Stimulated activated CD8-positive, alpha-beta memory T cell treated with anti-CD3 and anti-CD28 coated beads, Interleukin-4, amount 100 ng/mL, for 1 hour (primary cell): ENCODE measurements at regions not wholly inside any gene's neighbourhood (a gene's known extent, or its start where the extent isn't known, plus 50 kb on each side); places are given as distances from the start of the nearest gene placed in this dataset.
"Not testable (repeated sequence)": the region's sequence is repeated elsewhere in the genome, so short reads cannot be mapped to it uniquely, and the experiment has no call there.

Source experiments
- DNase-seq, 2 donors: peaks; one replicate each; pipeline ENCODE4 v3.0.0-alpha.2; 2020; ENCODE audit warnings: low read depth in 2 of 2, low spot score in 1 of 2

- DNase-seq: no peak
Measured at GRCh38 chr6:103119056-103119455, 1725.5 kb downstream of the GRIK2 start.

GRCh38 chr6:103114582-103114981, 1721.1 kb downstream of the GRIK2 start:
- DNase-seq: no peak

- DNase-seq: no peak
Measured at GRCh38 chr6:103113416-103113815, 1719.9 kb downstream of the GRIK2 start.

- DNase-seq: no peak
Measured at GRCh38 chr6:103107985-103108384, 1714.5 kb downstream of the GRIK2 start.

GRCh38 chr6:103105686-103106085, 1712.2 kb downstream of the GRIK2 start:
- DNase-seq: no peak

GRCh38 chr6:103101267-103101666, 1707.8 kb downstream of the GRIK2 start:
- DNase-seq: no peak

- DNase-seq: not testable (repeated sequence)
Measured at GRCh38 chr6:103092414-103092813, 1698.9 kb downstream of the GRIK2 start.

GRCh38 chr6:103085801-103086200, 1692.3 kb downstream of the GRIK2 start:
- DNase-seq: no peak

GRCh38 chr6:103081876-103082630, 1688.5 kb downstream of the GRIK2 start:
- DNase-seq: no peak

- no peak for DNase-seq
Measured at GRCh38 chr6:103081126-103081525, 1687.6 kb downstream of the GRIK2 start.

GRCh38 chr6:103080497-103080896, 1687.0 kb downstream of the GRIK2 start:
- DNase-seq: no peak

- no peak for DNase-seq
Measured at GRCh38 chr6:103079867-103080266, 1686.4 kb downstream of the GRIK2 start.

GRCh38 chr6:103062136-103062535, 1668.6 kb downstream of the GRIK2 start:
- DNase-seq: no peak

- DNase-seq: no peak
Measured at GRCh38 chr6:103047567-103047966, 1654.1 kb downstream of the GRIK2 start.

GRCh38 chr6:103042336-103042735, 1648.8 kb downstream of the GRIK2 start:
- DNase-seq: no peak

GRCh38 chr6:103036846-103037245, 1643.3 kb downstream of the GRIK2 start:
- no peak for DNase-seq

- no peak for DNase-seq
Measured at GRCh38 chr6:103027271-103027931, 1633.9 kb downstream of the GRIK2 start.

- DNase-seq: no peak
Measured at GRCh38 chr6:103018426-103018825, 1624.9 kb downstream of the GRIK2 start.

GRCh38 chr6:103017878-103018277, 1624.4 kb downstream of the GRIK2 start:
- no peak for DNase-seq

GRCh38 chr6:103011605-103012004, 1618.1 kb downstream of the GRIK2 start:
- DNase-seq: no peak

- DNase-seq: no peak
Measured at GRCh38 chr6:103002282-103002681, 1608.8 kb downstream of the GRIK2 start.

- DNase-seq: no peak
Measured at GRCh38 chr6:103001724-103002123, 1608.2 kb downstream of the GRIK2 start.

- DNase-seq: no peak
Measured at GRCh38 chr6:103000688-103001087, 1607.2 kb downstream of the GRIK2 start.
